Heart right ventricle (tissue), 16 donors: ENCODE measurements at regions not wholly inside any gene's neighbourhood (a gene's known extent, or its start where the extent isn't known, plus 50 kb on each side); places are given as distances from the start of the nearest gene placed in this dataset.

Experiments
- ATAC-seq, 8 donors: fragments of 200-7000 bp; cut with Tn5 transposase; one replicate each; pipeline ENCODE4 v1.9.1; 2020; ENCODE audit warnings: mild to moderate bottlenecking in 8 of 8, moderate library complexity in 8 of 8, moderate number of reproducible peaks in 1 of 8
- DNase-seq, 2 donors: peaks; one replicate each; pipeline ENCODE4 v3.0.0-alpha.2; 2020
- H3K27ac ChIP-seq, 10 donors: fragments of 200-600 bp; sonication (generic) in 2 of 10; one replicate each; pipeline versions ENCODE4 v1.5.0 to v1.8.0; 2020 to 2022; ENCODE audit warnings: mild to moderate bottlenecking in 3 of 10
- H3K27me3 ChIP-seq, 7 donors: fragments of 200-600 bp; one replicate each; pipeline ENCODE4 v1.8.0; 2021 to 2022; ENCODE audit warnings: mild to moderate bottlenecking in 2 of 7
- H3K36me3 ChIP-seq, 9 donors: fragments of 200-600 bp; sonication (generic) in 1 of 9; one replicate each; pipeline versions ENCODE4 v1.5.0 to v1.8.0; 2020 to 2022; ENCODE audit warnings: mild to moderate bottlenecking in 2 of 9
- H3K4me1 ChIP-seq, 9 donors: fragments of 200-600 bp; sonication (generic) in 1 of 9; one replicate each; pipeline versions ENCODE4 v1.5.0 to v1.8.0; 2020 to 2022; ENCODE audit warnings: mild to moderate bottlenecking in 4 of 9
- H3K4me3 ChIP-seq, 10 donors: fragments of 200-600 bp; sonication (generic) in 2 of 10; one replicate each; pipeline versions ENCODE4 v1.5.0 to v1.8.0; 2020 to 2022; ENCODE audit warnings: mild to moderate bottlenecking in 7 of 10, moderate library complexity in 2 of 10
- H3K9me3 ChIP-seq, 11 donors: fragments of 200-600 bp in 10 of 11; sonication (generic) in 2 of 11; one replicate each; pipeline versions ENCODE4 v1.5.0 to v1.8.0; 2013 to 2022; ENCODE audit warnings: mild to moderate bottlenecking in 2 of 11, control low read depth in 1 of 11, moderate library complexity in 1 of 11
- WGBS, 2 donors: extraction: QIAGEN DNeasy Blood & Tissue Kit; methylation state at CpG; one replicate each; pipeline ENCODE4 v1.1.7; 2013; ENCODE audit warnings: inconsistent platforms in 1 of 2; 5-methylcytosine and 5-hydroxymethylcytosine counted together
- intact Hi-C, 10 donors: fragments of 100-400 bp; cut with DNase I; formaldehyde crosslinking; loops; one replicate each; pipeline versions ENCODE4 v1.11.1 to v1.14.2; 2022
- TF ChIP-seq, protein P1 (sequence below), 9 donors: fragments of 200-600 bp; sonication (generic) in 2 of 9; IDR thresholded peaks; one replicate each; pipeline versions ENCODE4 v1.5.0 to v1.8.0; 2021 to 2022; ENCODE audit warnings: antibody characterized with exemption in 9 of 9, mild to moderate bottlenecking in 5 of 9, moderate library complexity in 1 of 9
- donor health status: Arrhythmogenic right ventricular cardiomyopathy.
- donor health status: ischemic (EF 13 %, LVEDD 7.1; RV severe dilation, severe dysfunction).
- donor health status: healthy with polysubstance abuse.
- donor health status: DM: no; HTN: yes; CAD: no.
- donor health status: DM: no; HTN: no; CAD: no.
- donor health status: ischemic (EF 25% LVEDD 6.9; RV normal size, moderate dysfunction).
- donor health status: ischemic (EF 25% LVEDD 5.7; RV mildly dilated, moderate dysfunction).
- donor health status: healthy.
- donor health status: DM: yes; HTN: yes; CAD: no.
- donor health status: Ischemic cardiomyopathy.
- donor health status: ischemic (EF 35%, LVEDD 5.7; RV mildly dilated, moderate dysfunction).
- donor health status: nonischemic (EF 11% LVEDD 7.7; RV severe dilation, severe dysfunction).
- donor health status: DM: yes; HTN: yes; CAD: no.
- donor health status: PGD.
- donor health status: ischemic (EF 29% LVEDD 5.4; RV normal size, mild dysfunction).
- donor health status: nonischemic (EF 23%, LVEDD 6.1; RV moderate dilation, normal function).

DNA sequence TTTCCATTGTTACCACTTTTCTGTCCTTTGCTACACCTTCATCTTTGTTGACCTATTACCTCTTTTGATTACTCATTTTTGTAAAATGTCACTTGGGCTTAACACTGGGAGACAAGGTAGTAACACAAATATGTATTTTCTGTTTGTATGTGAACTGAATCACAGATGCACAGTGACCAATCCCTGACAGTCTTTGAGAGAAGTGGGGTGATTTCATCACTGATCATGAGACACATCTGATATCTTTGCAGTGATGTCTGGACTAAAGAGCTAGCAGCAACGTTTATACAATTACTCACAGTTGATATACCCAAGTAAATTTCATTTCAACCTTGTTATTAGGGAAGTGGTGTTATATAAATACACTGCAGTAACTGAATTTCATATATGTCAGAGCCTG is 1397.4 kb upstream of the SPRY2 start:
- WGBS, 2 donors = 35 to 41% methylated on average over 1 of the region's 1 CpG
- Histone ChIP-seq H3K4me1 (no peaks in the 10 kb centered on the region), H3K9me3 (peaks cover 0 to 34% (median 0%) of the 10 kb centered on the region in 11 donors), H3K36me3 (no peaks in the 10 kb centered on the region), H3K4me3 (no peak overlapping the region), H3K27ac (no peak overlapping the region), H3K27me3 (no peaks in the 10 kb centered on the region)
- TF ChIP-seq, protein P1, sequence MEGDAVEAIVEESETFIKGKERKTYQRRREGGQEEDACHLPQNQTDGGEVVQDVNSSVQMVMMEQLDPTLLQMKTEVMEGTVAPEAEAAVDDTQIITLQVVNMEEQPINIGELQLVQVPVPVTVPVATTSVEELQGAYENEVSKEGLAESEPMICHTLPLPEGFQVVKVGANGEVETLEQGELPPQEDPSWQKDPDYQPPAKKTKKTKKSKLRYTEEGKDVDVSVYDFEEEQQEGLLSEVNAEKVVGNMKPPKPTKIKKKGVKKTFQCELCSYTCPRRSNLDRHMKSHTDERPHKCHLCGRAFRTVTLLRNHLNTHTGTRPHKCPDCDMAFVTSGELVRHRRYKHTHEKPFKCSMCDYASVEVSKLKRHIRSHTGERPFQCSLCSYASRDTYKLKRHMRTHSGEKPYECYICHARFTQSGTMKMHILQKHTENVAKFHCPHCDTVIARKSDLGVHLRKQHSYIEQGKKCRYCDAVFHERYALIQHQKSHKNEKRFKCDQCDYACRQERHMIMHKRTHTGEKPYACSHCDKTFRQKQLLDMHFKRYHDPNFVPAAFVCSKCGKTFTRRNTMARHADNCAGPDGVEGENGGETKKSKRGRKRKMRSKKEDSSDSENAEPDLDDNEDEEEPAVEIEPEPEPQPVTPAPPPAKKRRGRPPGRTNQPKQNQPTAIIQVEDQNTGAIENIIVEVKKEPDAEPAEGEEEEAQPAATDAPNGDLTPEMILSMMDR (IDR thresholded peaks at IDR 0.05) = no peak
- ATAC-seq (no peak), DNase-seq (no peak)
- intact Hi-C loops = no loop called here

GRCh38 chr13:81726037-81726726 is 1385.3 kb upstream of the SPRY2 start:
- DNase-seq = no peak
- no peak for ATAC-seq
- Histone ChIP-seq H3K27ac (no peak overlapping the region), H3K9me3 (peaks cover 0 to 26% (median 0%) of the 10 kb centered on the region in 11 donors), H3K4me3 (no peak overlapping the region), H3K36me3 (no peaks in the 10 kb centered on the region), H3K4me1 (no peaks in the 10 kb centered on the region), H3K27me3 (no peaks in the 10 kb centered on the region)
- intact Hi-C loops = no loop called here
- 84 to 91% methylated on average over 14 of the region's 14 CpGs for WGBS, 2 donors
- TF ChIP-seq, protein P1 (IDR thresholded peaks at IDR 0.05) = no peak

- H3K36me3 ChIP-seq = no peaks in the 10 kb centered on the region
- peaks cover 0 to 12% (median 0%) of the 10 kb centered on the region in 11 donors for H3K9me3 ChIP-seq
- H3K27ac ChIP-seq = no peak overlapping the region
- H3K27me3 ChIP-seq = no peaks in the 10 kb centered on the region
- no peaks in the 10 kb centered on the region for H3K4me1 ChIP-seq
- TF ChIP-seq, protein P1 (IDR thresholded peaks at IDR 0.05) = no peak
- WGBS, 2 donors = 75 to 91% methylated on average over 1 of the region's 1 CpG
- DNase-seq (no peak), ATAC-seq (no peak)
- intact Hi-C loops = no loop called here
- H3K4me3 ChIP-seq = no peak overlapping the region
Measured at GRCh38 chr13:81722456-81722855, 1381.5 kb upstream of the SPRY2 start.

- no peak for ATAC-seq
Measured at GRCh38 chr13:81721400-81721799, 1380.5 kb upstream of the SPRY2 start.

More at GRCh38 chr13:81721400-81721799, 1380.5 kb upstream of the SPRY2 start:
- Histone ChIP-seq H3K9me3 (peaks cover 0 to 9% (median 0%) of the 10 kb centered on the region in 11 donors), H3K27me3 (no peaks in the 10 kb centered on the region), H3K27ac (no peak overlapping the region), H3K36me3 (no peaks in the 10 kb centered on the region), H3K4me1 (no peaks in the 10 kb centered on the region), H3K4me3 (no peak overlapping the region)
- DNase-seq = no peak
- intact Hi-C loops = no loop called here
- TF ChIP-seq, protein P1 (IDR thresholded peaks at IDR 0.05) = no peak
